ENCODE measurements at regions not wholly inside any gene's neighbourhood (a gene's known extent, or its start where the extent isn't known, plus 50 kb on each side); places are given as distances from the start of the nearest gene placed in this dataset.
"Not testable (repeated sequence)": the region's sequence is repeated elsewhere in the genome, so short reads cannot be mapped to it uniquely, and the experiment has no call there.

DNA sequence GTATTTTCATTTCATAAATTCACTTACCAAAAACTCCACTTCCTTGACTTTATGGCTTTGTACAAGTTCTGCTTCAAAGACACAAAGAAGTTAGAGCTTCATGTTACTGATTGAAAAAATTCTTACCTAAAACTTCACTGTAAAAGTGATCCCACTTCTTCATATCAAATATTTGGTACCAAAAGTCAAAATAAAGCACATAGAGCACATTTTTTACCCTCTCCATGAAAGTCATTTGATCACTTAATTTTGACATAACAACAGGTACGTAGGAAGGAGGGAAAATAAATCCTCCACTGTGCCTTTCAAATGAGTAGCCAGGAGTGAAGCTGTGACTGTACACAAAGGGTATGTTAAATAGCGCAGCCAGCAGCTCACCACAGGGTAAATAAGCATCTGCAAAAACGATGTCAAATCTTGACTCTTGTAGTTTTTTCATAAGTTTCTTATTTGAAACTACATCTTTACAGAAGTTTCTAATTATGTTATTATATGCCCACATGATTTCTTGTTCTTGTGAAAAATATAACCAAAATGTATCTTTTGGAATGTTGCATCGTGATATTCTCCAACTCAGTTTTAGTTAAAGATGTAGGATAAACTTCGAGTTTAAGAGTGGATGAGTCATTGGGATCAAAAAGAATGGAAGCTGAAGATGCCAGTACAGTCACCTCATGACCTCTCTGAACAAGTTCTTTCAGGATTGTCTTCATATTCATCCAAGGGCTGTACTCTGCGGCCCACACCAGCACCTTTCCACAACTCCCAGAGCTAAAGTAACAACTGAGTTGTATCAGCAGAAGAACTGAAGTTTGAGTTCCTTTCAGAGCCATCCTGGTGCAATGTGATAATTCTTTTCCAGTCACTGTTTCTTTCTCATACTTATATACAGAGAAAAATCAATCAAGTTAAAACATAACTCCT lies 68.2 kb upstream of the UGT2A3 start (continued):
- peak; percentile 30; the same call in 1 of the 2 replicates for TF ChIP-seq KMT2A (CRISPR knock-in tag; IDR thresholded peaks at IDR 0.05)
- TF ChIP-seq, protein P1, sequence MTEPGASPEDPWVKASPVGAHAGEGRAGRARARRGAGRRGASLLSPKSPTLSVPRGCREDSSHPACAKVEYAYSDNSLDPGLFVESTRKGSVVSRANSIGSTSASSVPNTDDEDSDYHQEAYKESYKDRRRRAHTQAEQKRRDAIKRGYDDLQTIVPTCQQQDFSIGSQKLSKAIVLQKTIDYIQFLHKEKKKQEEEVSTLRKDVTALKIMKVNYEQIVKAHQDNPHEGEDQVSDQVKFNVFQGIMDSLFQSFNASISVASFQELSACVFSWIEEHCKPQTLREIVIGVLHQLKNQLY (CRISPR knock-in tag; IDR thresholded peaks at IDR 0.05), result 0 out of 2 replicates have a peak, but pooled peaks have one; percentile 30
- TF ChIP-seq, protein P2, sequence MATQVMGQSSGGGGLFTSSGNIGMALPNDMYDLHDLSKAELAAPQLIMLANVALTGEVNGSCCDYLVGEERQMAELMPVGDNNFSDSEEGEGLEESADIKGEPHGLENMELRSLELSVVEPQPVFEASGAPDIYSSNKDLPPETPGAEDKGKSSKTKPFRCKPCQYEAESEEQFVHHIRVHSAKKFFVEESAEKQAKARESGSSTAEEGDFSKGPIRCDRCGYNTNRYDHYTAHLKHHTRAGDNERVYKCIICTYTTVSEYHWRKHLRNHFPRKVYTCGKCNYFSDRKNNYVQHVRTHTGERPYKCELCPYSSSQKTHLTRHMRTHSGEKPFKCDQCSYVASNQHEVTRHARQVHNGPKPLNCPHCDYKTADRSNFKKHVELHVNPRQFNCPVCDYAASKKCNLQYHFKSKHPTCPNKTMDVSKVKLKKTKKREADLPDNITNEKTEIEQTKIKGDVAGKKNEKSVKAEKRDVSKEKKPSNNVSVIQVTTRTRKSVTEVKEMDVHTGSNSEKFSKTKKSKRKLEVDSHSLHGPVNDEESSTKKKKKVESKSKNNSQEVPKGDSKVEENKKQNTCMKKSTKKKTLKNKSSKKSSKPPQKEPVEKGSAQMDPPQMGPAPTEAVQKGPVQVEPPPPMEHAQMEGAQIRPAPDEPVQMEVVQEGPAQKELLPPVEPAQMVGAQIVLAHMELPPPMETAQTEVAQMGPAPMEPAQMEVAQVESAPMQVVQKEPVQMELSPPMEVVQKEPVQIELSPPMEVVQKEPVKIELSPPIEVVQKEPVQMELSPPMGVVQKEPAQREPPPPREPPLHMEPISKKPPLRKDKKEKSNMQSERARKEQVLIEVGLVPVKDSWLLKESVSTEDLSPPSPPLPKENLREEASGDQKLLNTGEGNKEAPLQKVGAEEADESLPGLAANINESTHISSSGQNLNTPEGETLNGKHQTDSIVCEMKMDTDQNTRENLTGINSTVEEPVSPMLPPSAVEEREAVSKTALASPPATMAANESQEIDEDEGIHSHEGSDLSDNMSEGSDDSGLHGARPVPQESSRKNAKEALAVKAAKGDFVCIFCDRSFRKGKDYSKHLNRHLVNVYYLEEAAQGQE (IDR thresholded peaks at IDR 0.05; ENCODE audit: borderline replicate concordance in 1 of 2, low read depth in 1 of 2, low read length in 2 of 2), result peak in 1 of 2 experiments; percentile 59; a peak in 1 of 4 replicates
- TF ChIP-seq MED13 (CRISPR knock-in tag; IDR thresholded peaks at IDR 0.05), result peak; percentile 99
- TF ChIP-seq NR2F2 (IDR thresholded peaks at IDR 0.05; ENCODE audit: borderline replicate concordance, low read depth), result peak; percentile 75; the same call in 1 of the 2 replicates
- TF ChIP-seq NKX3-1 (CRISPR knock-in tag; IDR thresholded peaks at IDR 0.05), result peak; percentile 67; the same call in 1 of the 2 replicates
- 0 out of 2 replicates have a peak, but pooled peaks have one; percentile 25 for TF ChIP-seq SIX1 (CRISPR knock-in tag; IDR thresholded peaks at IDR 0.05; ENCODE audit: borderline replicate concordance)
- not testable (repeated sequence) for TF ChIP-seq FOXP1 (IDR thresholded peaks at IDR 0.05)
- peak; percentile 78 for TF ChIP-seq FOXP1 (CRISPR knock-in tag; IDR thresholded peaks at IDR 0.05)
- peak; percentile 62 for TF ChIP-seq ZFX (CRISPR knock-in tag; IDR thresholded peaks at IDR 0.05; ENCODE audit: low read depth)
- TF ChIP-seq DMAP1 (CRISPR knock-in tag; IDR thresholded peaks at IDR 0.05), result 0 out of 2 replicates have a peak, but pooled peaks have one; percentile 28
- TF ChIP-seq ISX (CRISPR knock-in tag; conservative IDR thresholded peaks at IDR 0.05), result peak; percentile 25; the same call in 1 of the 2 replicates
- peak; percentile 68; the same call in 1 of the 2 replicates for TF ChIP-seq MBD4 (IDR thresholded peaks at IDR 0.05; ENCODE audit: borderline replicate concordance, low read length)
- TF ChIP-seq ZNF614 (CRISPR knock-in tag; IDR thresholded peaks at IDR 0.05; ENCODE audit: borderline replicate concordance), result peak; percentile 20; the same call in 1 of the 2 replicates
- peak; percentile 94 for TF ChIP-seq PAF1 (CRISPR knock-in tag; IDR thresholded peaks at IDR 0.05)
- TF ChIP-seq SALL1 (CRISPR knock-in tag; IDR thresholded peaks at IDR 0.05), result peak; percentile 71; the same call in 1 of the 2 replicates
- TF ChIP-seq ZBTB20 (CRISPR knock-in tag; IDR thresholded peaks at IDR 0.05; ENCODE audit: borderline replicate concordance, low read depth), result 0 out of 2 replicates have a peak, but pooled peaks have one; percentile 33
- TF ChIP-seq, protein P3, sequence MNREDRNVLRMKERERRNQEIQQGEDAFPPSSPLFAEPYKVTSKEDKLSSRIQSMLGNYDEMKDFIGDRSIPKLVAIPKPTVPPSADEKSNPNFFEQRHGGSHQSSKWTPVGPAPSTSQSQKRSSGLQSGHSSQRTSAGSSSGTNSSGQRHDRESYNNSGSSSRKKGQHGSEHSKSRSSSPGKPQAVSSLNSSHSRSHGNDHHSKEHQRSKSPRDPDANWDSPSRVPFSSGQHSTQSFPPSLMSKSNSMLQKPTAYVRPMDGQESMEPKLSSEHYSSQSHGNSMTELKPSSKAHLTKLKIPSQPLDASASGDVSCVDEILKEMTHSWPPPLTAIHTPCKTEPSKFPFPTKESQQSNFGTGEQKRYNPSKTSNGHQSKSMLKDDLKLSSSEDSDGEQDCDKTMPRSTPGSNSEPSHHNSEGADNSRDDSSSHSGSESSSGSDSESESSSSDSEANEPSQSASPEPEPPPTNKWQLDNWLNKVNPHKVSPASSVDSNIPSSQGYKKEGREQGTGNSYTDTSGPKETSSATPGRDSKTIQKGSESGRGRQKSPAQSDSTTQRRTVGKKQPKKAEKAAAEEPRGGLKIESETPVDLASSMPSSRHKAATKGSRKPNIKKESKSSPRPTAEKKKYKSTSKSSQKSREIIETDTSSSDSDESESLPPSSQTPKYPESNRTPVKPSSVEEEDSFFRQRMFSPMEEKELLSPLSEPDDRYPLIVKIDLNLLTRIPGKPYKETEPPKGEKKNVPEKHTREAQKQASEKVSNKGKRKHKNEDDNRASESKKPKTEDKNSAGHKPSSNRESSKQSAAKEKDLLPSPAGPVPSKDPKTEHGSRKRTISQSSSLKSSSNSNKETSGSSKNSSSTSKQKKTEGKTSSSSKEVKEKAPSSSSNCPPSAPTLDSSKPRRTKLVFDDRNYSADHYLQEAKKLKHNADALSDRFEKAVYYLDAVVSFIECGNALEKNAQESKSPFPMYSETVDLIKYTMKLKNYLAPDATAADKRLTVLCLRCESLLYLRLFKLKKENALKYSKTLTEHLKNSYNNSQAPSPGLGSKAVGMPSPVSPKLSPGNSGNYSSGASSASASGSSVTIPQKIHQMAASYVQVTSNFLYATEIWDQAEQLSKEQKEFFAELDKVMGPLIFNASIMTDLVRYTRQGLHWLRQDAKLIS (CRISPR knock-in tag; IDR thresholded peaks at IDR 0.05), result peak; percentile 100
- TF ChIP-seq SIX4 (CRISPR knock-in tag; IDR thresholded peaks at IDR 0.05), result peak; percentile 77; the same call in 1 of the 2 replicates
- TF ChIP-seq BORCS8-MEF2B (CRISPR knock-in tag; IDR thresholded peaks at IDR 0.05), result peak; percentile 50; the same call in 1 of the 2 replicates

All from HepG2 (cell line).